HEK293T (cell line): ENCODE measurements at regions not wholly inside any gene's neighbourhood (a gene's known extent, or its start where the extent isn't known, plus 50 kb on each side); places are given as distances from the start of the nearest gene placed in this dataset.
A peak's percentile ranks its signal among the peaks of the same experiment; 100 is the strongest.

Experiments used
- CTCF ChIA-PET: fragments of 350-600 bp; formaldehyde crosslinking; extraction: SDS; loops from one replicate; lab custom pipeline; 2021; ENCODE audit warnings: antibody characterized with exemption, inconsistent platforms; lab: Yijun Ruan, JAX
- POLR2A ChIA-PET: fragments of 350-600 bp; formaldehyde crosslinking; extraction: SDS; loops from one replicate; lab custom pipeline; 2020; ENCODE audit warnings: antibody characterized with exemption, inconsistent platforms; lab: Yijun Ruan, JAX
- DNase-seq: peaks from one replicate; pipeline ENCODE4 v3.0.0; 2012; ENCODE audit warnings: mixed read lengths; ENCODE audit errors: extremely low spot score
- ARNT ChIP-seq: fragments of 450-650 bp; IDR thresholded peaks from 2 replicates; pipeline ENCODE4 v1.6.1; 2017; ENCODE audit warnings: mild to moderate bottlenecking
- BHLHE40 ChIP-seq: fragments of 450-650 bp; IDR thresholded peaks from 2 replicates; pipeline ENCODE4 v1.6.1; 2016; ENCODE audit warnings: mild to moderate bottlenecking, moderate library complexity, borderline replicate concordance
- CTBP1 ChIP-seq: fragments of 450-650 bp; IDR thresholded peaks from 2 replicates; pipeline ENCODE4 v1.6.1; 2016; ENCODE audit warnings: borderline replicate concordance
- ELF4 ChIP-seq: fragments of 450-650 bp; IDR thresholded peaks from 2 replicates; pipeline ENCODE4 v1.6.1; 2017; ENCODE audit warnings: antibody characterized with exemption
- FOXA1 ChIP-seq: fragments of 450-650 bp; IDR thresholded peaks from 2 replicates; pipeline ENCODE4 v1.6.1; 2016; ENCODE audit warnings: mild to moderate bottlenecking
- FOXK2 ChIP-seq: fragments of 450-650 bp; IDR thresholded peaks from 2 replicates; pipeline ENCODE4 v1.6.1; 2016; ENCODE audit warnings: mild to moderate bottlenecking
- FOXM1 ChIP-seq: fragments of 450-650 bp; IDR thresholded peaks from 2 replicates; pipeline ENCODE4 v1.6.1; 2017; ENCODE audit warnings: mild to moderate bottlenecking, borderline replicate concordance
- HDGF ChIP-seq: fragments of 450-650 bp; IDR thresholded peaks from 2 replicates; pipeline ENCODE4 v1.6.1; 2017; ENCODE audit warnings: antibody characterized with exemption, borderline replicate concordance
- L3MBTL2 ChIP-seq: fragments of 450-650 bp; conservative IDR thresholded peaks from 2 replicates; pipeline ENCODE4 v1.6.1; 2016; ENCODE audit warnings: mild to moderate bottlenecking
- LEF1 ChIP-seq: fragments of 450-650 bp; IDR thresholded peaks from 2 replicates; pipeline ENCODE4 v1.6.1; 2017; ENCODE audit warnings: mild to moderate bottlenecking, borderline replicate concordance
- NFRKB ChIP-seq: fragments of 450-650 bp; IDR thresholded peaks from 2 replicates; pipeline ENCODE4 v1.6.1; 2016; ENCODE audit warnings: mild to moderate bottlenecking, moderate library complexity
- SP1 ChIP-seq: fragments of 450-650 bp; IDR thresholded peaks from 2 replicates; pipeline ENCODE4 v1.6.1; 2017
- SUZ12 ChIP-seq: fragments of 450-650 bp; IDR thresholded peaks from 2 replicates; pipeline ENCODE4 v1.6.1; 2016; ENCODE audit warnings: mild to moderate bottlenecking
- TARDBP ChIP-seq: fragments of 450-650 bp; IDR thresholded peaks from 2 replicates; pipeline ENCODE4 v1.6.1; 2016
- ZNF384 ChIP-seq: fragments of 450-650 bp; IDR thresholded peaks from 2 replicates; pipeline ENCODE4 v1.6.1; 2016
- TF ChIP-seq, protein P1 (sequence below): fragments of 450-650 bp; IDR thresholded peaks from 2 replicates; pipeline ENCODE4 v1.6.1; 2016

- no peak for DNase-seq
- ChIA-PET CTCF (no interaction called here), POLR2A (no interaction called here)
- TF ChIP-seq FOXM1 = no peak
- TF ChIP-seq FOXK2 = no peak
Measured at GRCh38 chr3:193813501-193813830, 220.5 kb downstream of the OPA1 start.

- DNase-seq = no peak
- POLR2A ChIA-PET = interaction anchor here (0.6 kb wide), 1 partner anchor 1143 kb away, joined by 3 read pairs; no protein-coding TSS in a partner anchor
- TF ChIP-seq HDGF = no peak
- no peak for TF ChIP-seq NFRKB
- TF ChIP-seq ELF4 = no peak
- TF ChIP-seq L3MBTL2 = no peak
- no peak for TF ChIP-seq BHLHE40
- no peak for TF ChIP-seq TARDBP
- no peak for TF ChIP-seq ZNF384
- TF ChIP-seq FOXM1 = no peak
- TF ChIP-seq, protein P1, sequence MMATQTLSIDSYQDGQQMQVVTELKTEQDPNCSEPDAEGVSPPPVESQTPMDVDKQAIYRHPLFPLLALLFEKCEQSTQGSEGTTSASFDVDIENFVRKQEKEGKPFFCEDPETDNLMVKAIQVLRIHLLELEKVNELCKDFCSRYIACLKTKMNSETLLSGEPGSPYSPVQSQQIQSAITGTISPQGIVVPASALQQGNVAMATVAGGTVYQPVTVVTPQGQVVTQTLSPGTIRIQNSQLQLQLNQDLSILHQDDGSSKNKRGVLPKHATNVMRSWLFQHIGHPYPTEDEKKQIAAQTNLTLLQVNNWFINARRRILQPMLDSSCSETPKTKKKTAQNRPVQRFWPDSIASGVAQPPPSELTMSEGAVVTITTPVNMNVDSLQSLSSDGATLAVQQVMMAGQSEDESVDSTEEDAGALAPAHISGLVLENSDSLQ = no peak
- TF ChIP-seq FOXA1 = no peak
- no peak for TF ChIP-seq SP1
- no peak for TF ChIP-seq FOXK2
- TF ChIP-seq CTBP1 = no peak
- no peak for TF ChIP-seq ARNT
- no peak for TF ChIP-seq LEF1
- TF ChIP-seq SUZ12 = no peak
- CTCF ChIA-PET = no interaction called here
Measured at GRCh38 chr3:193814166-193814892, 221.3 kb downstream of the OPA1 start.

DNA sequence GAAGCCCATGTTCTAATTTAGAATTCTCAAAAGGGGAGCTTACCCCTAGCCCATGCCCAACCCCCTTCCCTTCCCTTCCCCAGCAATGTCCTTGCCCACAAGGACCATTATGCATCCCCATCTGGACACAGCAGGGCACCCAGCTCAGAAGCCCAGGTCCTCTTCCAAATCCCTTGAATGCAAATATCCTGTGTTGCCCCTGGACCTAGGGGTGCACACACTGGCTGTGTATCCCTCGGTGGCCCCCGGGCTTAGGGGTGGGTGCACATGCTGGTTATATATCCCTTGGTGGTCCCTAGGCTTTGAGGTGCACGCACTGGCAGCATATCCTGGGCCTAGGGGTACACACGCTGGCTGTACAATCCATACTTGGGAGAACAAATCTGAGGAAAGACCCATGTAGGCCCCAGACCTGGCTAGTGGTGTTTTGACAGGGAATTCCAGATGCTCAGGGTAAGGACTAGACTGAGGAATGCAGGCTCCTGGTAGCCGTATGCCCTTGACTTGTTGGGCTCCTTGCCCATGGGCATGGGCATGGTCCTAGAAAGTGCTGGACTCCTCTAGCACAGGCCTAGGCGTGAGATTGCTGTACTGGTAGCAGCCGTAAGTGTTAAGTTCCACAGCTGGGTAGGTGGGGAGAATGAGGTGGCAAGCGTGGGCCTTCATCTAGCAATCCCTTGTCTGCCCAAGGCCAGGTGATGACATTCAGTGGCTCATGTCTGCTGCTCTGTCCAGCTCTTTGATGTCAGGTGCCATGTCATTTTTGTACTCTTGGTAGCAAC lies 222.4 kb downstream of the OPA1 start:
- POLR2A ChIA-PET = no interaction called here
- CTCF ChIA-PET = no interaction called here
- TF ChIP-seq BHLHE40 (no peak), TARDBP (no peak), FOXA1 (no peak), CTBP1 (no peak), LEF1 (no peak), ZNF384 (no peak), SUZ12 (no peak), ARNT (no peak), NFRKB (no peak), FOXM1 (no peak)
- TF ChIP-seq, protein P1 = no peak
- no peak for DNase-seq

GRCh38 chr3:193816028-193816395 lies 223.0 kb downstream of the OPA1 start:
- no peak for TF ChIP-seq L3MBTL2
- TF ChIP-seq FOXM1 = no peak
- no peak for TF ChIP-seq ARNT
- no peak for TF ChIP-seq ZNF384
- no peak for TF ChIP-seq HDGF
- no peak for TF ChIP-seq CTBP1
- TF ChIP-seq SUZ12 = no peak
- no peak for TF ChIP-seq FOXK2
- TF ChIP-seq TARDBP = no peak
- TF ChIP-seq, protein P1 = no peak
- TF ChIP-seq BHLHE40 = no peak
- TF ChIP-seq FOXA1 = no peak
- TF ChIP-seq NFRKB = no peak
- no peak for TF ChIP-seq ELF4
- no peak for TF ChIP-seq LEF1
- no peak for TF ChIP-seq SP1
- POLR2A ChIA-PET = no interaction called here
- no peak for DNase-seq
- CTCF ChIA-PET = no interaction called here

DNA sequence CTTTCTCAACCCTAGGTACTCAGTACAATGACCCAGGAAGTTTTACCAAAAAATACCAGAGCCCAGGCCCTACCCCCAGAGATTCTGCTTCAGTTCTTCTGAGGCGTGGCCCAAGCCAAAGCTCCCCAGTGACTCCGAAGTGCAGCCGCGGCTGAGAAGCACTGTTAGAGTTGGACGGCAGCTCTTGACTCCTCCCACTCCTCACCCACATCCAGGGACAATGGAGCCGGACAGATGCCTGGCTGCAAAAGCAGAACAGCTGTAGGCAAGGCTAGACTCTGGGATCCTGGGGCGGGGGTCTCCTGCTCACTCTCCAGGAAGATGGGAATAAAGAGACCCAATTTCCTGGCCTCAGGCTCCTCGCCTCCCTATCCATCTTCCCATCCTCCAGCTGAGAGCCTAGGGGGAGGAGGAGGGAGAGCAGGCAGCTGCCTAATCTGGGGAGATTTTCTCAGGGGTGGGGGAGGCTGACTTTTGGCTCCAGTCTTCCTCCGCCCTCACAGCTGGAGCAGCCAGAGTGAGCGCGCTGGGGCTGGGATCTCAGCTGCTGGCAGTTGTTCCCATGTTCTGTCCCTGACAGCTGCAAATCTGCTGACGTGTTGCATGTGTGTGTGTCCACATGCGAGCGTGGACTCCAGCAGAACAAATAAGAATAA lies 223.8 kb downstream of the OPA1 start:
- DNase-seq = peak; percentile 10
- ChIA-PET CTCF (no interaction called here), POLR2A (no interaction called here)
- TF ChIP-seq SP1 = no peak
- TF ChIP-seq HDGF = no peak
